ENCODE measurements at regions not wholly inside any gene's neighbourhood (a gene's known extent, or its start where the extent isn't known, plus 50 kb on each side); places are given as distances from the start of the nearest gene placed in this dataset.
"Not testable (repeated sequence)": the region's sequence is repeated elsewhere in the genome, so short reads cannot be mapped to it uniquely, and the experiment has no call there.

DNA sequence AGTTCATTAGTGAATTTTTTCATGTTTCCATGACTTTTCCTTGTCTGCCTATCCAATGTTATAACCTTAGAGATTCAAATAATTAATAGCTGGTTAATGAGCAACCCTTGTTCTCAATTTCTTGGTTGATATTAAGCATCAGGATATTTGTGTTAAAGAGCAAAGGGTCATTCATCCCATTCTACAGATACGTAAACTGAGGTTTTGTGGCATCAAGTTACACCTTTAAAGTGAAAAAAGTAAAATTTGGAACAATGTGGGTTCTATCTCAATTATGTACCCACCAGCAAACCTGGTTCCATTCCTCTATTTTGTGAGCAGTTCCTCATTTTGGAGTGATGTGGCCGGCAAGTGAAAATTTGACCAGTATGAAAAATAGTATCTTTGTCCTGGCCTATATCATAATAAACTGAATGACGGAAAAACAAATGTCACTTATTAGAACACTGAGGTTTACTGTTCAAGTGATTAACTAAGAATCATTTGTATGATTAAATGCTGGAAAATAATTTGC lies 220.5 kb upstream of the ATP5MC3 start:
- FAIRE-seq: no peak

DNA sequence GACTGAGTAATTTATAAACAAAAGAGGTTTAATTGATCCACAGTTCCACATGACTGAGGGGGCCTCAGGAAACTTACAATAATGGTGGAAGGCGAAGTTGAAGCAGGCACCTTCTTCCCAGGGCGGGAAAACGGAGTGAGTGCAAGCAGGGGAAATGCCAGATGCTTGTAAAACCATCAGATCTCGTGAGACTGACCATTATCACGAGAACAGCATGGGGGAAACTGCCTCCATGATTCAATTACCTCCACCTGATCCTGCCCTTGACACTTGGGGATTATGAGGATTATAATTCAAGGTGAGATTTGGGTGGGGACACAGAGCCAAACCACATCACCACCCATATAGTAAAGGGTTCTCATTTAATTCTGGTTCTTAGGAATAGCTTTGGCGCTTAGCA lies 219.5 kb upstream of the ATP5MC3 start:
- no peak for FAIRE-seq

GRCh38 chr2:175399326-175399725 lies 217.8 kb upstream of the ATP5MC3 start:
- no peak for FAIRE-seq

DNA sequence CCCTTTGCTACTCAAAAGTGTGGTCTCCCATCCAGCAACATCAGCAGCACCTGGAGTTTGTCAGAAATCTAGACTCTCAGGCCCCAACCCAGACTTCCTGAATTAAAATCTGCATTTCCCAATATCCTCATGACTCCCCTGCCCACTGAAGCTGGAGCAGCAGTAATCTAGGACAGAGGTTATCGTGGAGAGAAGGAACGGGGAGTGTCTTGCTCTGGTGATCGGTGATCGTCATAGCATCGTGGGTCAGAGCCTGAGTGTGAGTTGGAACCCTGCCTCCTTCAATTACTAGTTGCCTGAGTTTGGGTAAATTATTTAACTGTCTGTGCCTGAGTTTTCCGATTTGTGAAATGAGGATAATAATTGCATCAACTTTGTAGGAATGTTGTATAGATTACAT lies 217.3 kb upstream of the ATP5MC3 start:
- no peak for FAIRE-seq

DNA sequence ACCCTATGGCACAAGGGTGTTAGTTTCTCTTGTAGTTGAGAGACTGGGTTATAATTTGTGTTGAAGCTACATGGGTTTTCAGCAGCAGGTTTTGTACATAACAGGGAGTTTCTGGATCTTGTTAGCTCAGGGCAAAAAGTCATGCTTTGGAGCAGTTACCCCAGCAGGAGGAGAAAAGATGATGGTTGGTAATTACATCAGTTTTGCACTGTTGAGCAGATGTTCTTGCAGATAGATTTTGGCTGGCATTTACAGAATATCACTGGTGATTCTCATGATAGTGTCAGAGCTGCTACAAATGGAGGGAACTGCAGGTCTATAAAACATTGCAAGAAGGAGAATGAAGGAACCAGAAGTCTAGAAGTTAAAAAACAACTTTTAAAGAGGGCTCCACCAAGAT lies 215.2 kb upstream of the ATP5MC3 start:
- no peak for FAIRE-seq

GRCh38 chr2:175393851-175394250 lies 212.3 kb upstream of the ATP5MC3 start:
- no peak for FAIRE-seq

DNA sequence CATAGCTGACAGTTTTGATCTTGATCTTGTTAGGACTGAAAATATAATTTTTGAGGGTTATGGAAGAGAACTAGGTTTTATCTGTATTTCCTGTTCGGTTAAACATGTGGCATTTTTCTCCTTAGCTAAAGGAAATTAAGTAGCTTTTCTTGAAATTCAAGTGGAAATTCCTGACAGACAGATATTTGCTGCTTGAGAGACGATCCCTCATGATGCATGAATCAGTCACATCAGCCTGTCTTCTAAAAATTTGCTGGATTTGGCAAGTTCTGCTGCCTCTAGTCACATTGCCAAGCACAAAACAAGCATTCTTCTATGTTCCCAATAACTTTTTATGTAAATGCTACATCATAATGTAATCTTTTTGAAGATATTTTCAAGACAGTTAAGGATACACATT lies 201.8 kb upstream of the ATP5MC3 start:
- no peak for FAIRE-seq

- no peak for FAIRE-seq
Observed at GRCh38 chr2:175373729-175374128, 192.2 kb upstream of the ATP5MC3 start.

DNA sequence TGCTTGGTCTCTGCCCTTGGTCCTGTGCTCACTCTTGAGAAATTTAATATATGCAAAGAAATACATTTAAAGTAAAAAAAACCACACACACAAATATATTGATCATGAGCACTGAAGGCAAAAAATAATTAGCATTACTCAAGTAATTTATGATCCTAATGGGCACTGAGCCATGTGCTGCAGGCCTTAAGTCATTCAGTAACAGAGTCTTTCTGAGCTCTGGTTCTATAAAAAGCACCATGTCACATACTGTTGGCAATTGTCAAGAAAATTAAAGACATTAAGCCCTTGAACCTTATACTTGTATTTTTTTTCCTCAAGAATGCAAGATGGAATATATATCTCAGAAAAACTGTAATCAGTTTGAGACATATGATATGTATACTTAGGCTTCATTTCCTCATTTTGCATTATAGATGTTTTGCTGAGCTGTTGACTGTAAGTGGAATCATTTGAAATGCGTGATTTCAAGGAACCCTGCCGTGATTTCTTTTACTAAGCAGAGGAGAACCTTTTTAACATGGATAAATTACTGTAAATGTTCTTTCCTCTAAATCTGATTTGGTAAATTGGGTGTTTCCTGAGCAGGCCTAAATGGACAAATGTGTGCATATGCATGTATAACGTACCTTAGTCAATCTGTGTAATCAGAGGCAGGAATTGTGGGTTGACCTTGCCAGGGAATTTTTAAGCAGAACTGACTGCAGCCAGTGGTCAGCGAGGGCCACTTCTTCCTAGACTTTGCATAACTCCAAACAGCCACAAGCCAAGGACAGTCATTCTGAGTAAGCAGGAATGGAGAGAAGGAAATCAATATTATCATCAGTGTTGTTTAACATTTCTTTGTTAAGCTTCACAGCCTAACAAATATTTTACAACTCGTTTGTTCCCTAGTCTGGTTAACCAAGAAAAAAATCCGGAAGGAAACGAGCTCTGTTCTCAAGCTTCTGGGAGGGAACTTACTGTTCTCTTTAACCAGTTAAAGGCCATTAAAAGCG lies 191.5 kb upstream of the ATP5MC3 start:
- no peak for FAIRE-seq

DNA sequence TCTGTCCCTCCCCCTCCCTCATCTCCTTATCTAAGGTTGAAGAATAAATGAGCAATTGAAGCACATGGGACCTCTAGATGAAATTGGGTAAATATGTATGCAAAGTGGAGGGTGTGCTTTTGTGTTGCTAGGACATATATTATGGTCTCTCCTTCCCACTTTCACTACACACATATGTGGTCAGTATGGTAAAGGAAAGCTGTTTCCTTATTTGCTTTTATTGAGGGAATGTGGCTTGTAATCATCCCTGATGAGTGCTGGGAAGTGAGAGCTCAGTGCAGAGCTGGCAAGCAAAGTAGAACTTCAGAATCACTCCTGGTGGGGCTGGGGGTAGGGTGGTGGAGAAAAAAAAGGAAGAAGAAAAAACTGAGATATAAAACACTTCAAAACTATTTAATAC lies 189.9 kb upstream of the ATP5MC3 start:
- no peak for FAIRE-seq

- peak; percentile 77 for FAIRE-seq
Observed at GRCh38 chr2:175366815-175367214, 185.3 kb upstream of the ATP5MC3 start.

DNA sequence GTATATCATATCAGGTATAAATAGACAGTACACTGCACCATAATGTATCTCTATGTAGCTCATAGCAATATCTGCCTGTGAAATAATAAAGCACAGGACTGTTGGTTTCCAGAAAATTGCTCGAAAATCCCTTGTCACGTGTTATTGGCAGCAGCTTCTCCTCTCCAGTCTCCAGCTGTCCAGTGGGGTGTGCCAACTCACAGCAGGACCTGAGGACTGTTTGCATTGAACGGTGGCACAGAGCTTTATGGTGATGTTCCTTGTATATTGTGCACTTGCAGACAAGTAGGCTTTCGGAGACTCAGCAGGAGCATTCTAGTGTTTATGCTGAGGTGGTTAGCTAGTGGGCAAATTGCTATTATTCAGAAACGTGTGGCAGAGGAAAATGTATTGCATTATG lies 182.2 kb upstream of the ATP5MC3 start:
- no peak for FAIRE-seq

DNA sequence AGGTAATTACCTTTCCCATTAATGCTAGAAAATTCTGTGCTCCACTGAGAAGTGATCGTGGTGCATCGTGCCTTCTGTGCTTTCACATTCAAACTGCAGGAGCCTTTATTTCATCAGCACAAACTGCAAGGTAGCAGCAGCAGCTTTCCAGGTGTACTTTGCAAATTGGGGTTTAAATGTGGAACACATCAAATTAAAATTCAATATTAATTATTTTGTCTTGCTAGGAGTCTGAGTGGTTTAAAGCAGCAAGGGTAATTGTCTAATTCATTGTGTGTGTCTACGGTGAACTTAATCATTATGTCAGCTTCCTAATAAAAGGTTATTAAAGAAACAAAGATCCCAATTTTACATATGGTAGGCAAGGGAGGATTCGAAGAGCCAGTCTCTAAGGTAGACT lies 180.8 kb upstream of the ATP5MC3 start:
- FAIRE-seq: no peak

DNA sequence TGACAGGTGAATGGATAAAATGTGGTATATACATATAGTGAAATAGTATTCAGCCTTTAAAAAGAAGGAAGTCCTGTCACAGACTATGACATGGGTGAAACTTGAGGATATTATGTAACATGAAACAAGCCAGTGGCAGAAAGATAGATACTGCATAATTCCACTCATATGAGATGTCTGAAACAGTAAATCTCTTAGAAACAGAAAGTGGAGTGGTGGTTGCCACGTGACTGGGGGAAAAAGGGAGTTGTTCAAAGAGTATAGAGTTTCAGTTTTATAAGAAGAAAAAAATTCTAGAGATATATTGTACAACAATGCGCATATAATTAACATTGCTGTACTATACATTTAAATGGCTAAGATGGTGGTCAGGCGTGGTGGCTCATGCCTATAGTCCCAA lies 178.2 kb upstream of the ATP5MC3 start:
- FAIRE-seq: no peak

- FAIRE-seq: no peak
Observed at GRCh38 chr2:175356901-175357300, 175.4 kb upstream of the ATP5MC3 start.

DNA sequence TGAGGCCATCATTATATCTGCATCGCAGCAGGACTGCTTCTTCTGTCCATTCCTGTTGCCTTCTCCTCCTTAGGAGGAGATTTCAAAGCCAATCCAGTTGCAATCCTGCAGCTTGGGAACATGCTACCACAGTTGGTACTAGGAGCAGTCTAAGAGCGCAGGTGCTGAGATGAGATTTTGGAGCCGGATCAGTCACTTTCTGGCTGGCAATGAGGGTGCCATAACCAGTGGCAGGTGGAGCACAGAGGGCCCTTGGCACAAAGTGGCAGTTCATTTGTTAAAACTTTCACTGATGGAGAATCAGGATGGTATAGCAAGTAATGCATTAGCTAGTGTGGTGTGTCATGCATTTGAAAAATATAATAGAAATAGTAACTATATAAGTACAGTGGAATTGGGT lies 173.7 kb upstream of the ATP5MC3 start:
- FAIRE-seq: no peak

DNA sequence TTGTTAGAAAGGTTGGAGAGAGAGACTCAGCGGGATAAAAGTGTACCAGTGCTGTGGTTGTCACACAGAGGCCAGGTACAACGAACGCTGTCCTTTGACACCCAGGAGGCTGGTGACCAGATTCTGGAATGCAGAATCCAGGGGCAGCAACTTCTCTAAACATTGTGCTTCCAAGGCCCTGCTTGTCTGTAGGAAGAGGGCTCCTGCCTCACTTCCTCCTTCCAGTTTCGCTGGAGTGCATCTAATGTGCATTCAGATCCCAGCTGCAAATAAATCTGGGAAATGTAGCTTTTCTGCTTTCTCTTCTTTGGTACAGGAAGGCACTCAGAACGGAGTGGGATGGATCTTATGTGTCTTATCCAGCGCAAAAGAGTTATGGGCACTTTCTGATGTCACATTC lies 171.8 kb upstream of the ATP5MC3 start:
- no peak for FAIRE-seq

- FAIRE-seq: no peak
Observed at GRCh38 chr2:175351512-175351911, 170.0 kb upstream of the ATP5MC3 start.

- FAIRE-seq: no peak
Observed at GRCh38 chr2:175350105-175350504, 168.6 kb upstream of the ATP5MC3 start.

GRCh38 chr2:175342085-175342484 lies 160.6 kb upstream of the ATP5MC3 start:
- peak; percentile 48 for FAIRE-seq

- no peak for FAIRE-seq
Observed at GRCh38 chr2:175330195-175330594, 148.7 kb upstream of the ATP5MC3 start.

GRCh38 chr2:175326801-175327200 lies 145.3 kb upstream of the ATP5MC3 start:
- FAIRE-seq: no peak

DNA sequence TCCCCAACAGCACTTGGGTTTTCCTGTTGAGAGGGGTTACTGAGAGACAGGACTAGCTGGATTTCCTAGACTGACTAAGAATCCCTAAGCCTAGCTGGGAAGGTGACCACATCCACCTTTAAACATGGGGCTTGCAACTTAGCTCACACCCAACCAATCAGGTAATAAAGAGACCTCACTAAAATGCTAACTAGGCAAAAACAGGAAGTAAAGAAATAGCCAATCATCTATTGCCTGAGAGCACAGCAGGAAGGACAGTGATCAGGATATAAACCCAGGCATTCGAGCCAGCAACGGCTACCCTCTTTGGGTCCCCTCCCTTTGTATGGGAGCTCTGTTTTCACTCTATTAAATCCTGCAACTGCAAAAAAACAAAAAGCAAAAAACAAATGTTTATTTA lies 144.7 kb upstream of the ATP5MC3 start:
- FAIRE-seq: not testable (repeated sequence)

DNA sequence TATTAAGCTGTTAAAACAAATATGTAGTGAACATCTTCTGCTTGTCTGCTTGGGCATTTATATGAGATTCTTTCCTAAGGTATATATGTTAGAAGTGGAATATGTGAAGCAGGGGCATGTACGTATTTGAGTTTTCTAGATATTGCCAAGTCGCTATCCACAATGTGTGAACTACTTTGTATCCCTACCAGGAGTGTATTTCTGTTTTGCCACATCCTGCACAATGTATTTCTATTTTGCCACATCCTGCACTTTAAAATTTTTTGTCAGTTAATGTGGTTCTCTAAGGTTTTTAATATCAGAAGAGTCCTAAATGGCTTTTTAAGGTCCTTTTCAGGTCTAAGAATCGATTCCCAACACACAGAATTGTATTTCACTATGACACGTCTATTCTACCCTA lies 141.7 kb upstream of the ATP5MC3 start:
- no peak for FAIRE-seq

DNA sequence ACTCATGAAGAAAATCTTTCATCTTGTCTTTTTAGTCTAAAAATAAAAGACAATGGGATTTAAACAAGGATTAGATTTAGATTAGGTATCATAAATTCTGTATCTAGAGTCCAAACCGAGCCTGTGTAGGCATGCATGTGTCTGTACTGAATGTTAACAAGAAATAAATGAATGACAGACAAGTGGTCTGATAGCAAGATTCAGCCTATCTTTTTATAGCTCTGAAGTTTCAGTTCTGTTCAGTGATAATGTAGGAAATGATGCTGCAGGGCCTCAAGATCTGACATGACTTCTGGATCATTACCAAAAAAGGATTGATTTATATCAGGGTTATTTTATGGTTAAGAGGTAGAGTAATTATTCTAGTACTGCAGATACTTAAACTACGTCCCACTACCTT lies 137.0 kb upstream of the ATP5MC3 start:
- no peak for FAIRE-seq

All from TTC549 (cell line).